HPDE6-E6E7 (cell line): ENCODE measurements at regions not wholly inside any gene's neighbourhood (a gene's known extent, or its start where the extent isn't known, plus 50 kb on each side); places are given as distances from the start of the nearest gene placed in this dataset.

ENCODE experiments used
- DNase-seq: peaks from one replicate; pipeline ENCODE4 v3.0.0; 2011; ENCODE audit warnings: missing footprints; ENCODE audit errors: extremely low spot score

GRCh38 chr2:156164091-156164720 is 168.3 kb downstream of the NR4A2 start:
- no peak for DNase-seq

- DNase-seq = no peak
Measured at GRCh38 chr2:156158808-156159207, 173.7 kb downstream of the NR4A2 start.

- DNase-seq = no peak
Measured at GRCh38 chr2:156157670-156158069, 174.9 kb downstream of the NR4A2 start.

- DNase-seq = no peak
Measured at GRCh38 chr2:156156580-156156979, 175.9 kb downstream of the NR4A2 start.

GRCh38 chr2:156155319-156155718 is 177.2 kb downstream of the NR4A2 start:
- no peak for DNase-seq

GRCh38 chr2:156151351-156151750 is 181.2 kb downstream of the NR4A2 start:
- DNase-seq = no peak

- no peak for DNase-seq
Measured at GRCh38 chr2:156147594-156148330, 184.8 kb downstream of the NR4A2 start.

- DNase-seq = no peak
Measured at GRCh38 chr2:156145976-156146375, 186.5 kb downstream of the NR4A2 start.

- DNase-seq = no peak
Measured at GRCh38 chr2:156145469-156145868, 187.1 kb downstream of the NR4A2 start.

- DNase-seq = no peak
Measured at GRCh38 chr2:156136566-156136965, 196.0 kb downstream of the NR4A2 start.

- DNase-seq = no peak
Measured at GRCh38 chr2:156134887-156135286, 197.6 kb downstream of the NR4A2 start.

- DNase-seq = no peak
Measured at GRCh38 chr2:156132941-156133340, 199.6 kb downstream of the NR4A2 start.

GRCh38 chr2:156132130-156132529 is 200.4 kb downstream of the NR4A2 start:
- no peak for DNase-seq

- DNase-seq = no peak
Measured at GRCh38 chr2:156129227-156129626, 203.3 kb downstream of the NR4A2 start.

GRCh38 chr2:156125018-156125417 is 207.5 kb downstream of the NR4A2 start:
- no peak for DNase-seq

GRCh38 chr2:156124458-156124857 is 208.1 kb downstream of the NR4A2 start:
- DNase-seq = no peak

GRCh38 chr2:156118753-156119416 is 213.6 kb downstream of the NR4A2 start:
- no peak for DNase-seq

GRCh38 chr2:156116113-156116512 is 216.4 kb downstream of the NR4A2 start:
- peak; percentile 5 for DNase-seq

- DNase-seq = no peak
Measured at GRCh38 chr2:156115338-156115737, 217.2 kb downstream of the NR4A2 start.

- no peak for DNase-seq
Measured at GRCh38 chr2:156112323-156112722, 220.2 kb downstream of the NR4A2 start.

- DNase-seq = no peak
Measured at GRCh38 chr2:156110890-156111289, 221.6 kb downstream of the NR4A2 start.

- no peak for DNase-seq
Measured at GRCh38 chr2:156099382-156099781, 233.1 kb downstream of the NR4A2 start.

- no peak for DNase-seq
Measured at GRCh38 chr2:156098506-156098905, 234.0 kb downstream of the NR4A2 start.
